Effector memory CD8-positive, alpha-beta T cell (primary cell): ENCODE measurements at regions not wholly inside any gene's neighbourhood (a gene's known extent, or its start where the extent isn't known, plus 50 kb on each side); places are given as distances from the start of the nearest gene placed in this dataset.

ENCODE experiments used
- ATAC-seq: fragments of 150-1000 bp; cut with Tn5 transposase; replicated peaks from 2 replicates; pipeline ENCODE4 v1.10.0; 2021; ENCODE audit warnings: mild to moderate bottlenecking, moderate library complexity
- DNase-seq, 3 experiments: peaks; one replicate each; pipeline ENCODE4 v3.0.0; 2021
- H3K27ac Mint-ChIP-seq, 2 donors: one replicate each; pipeline ENCODE4 v1.8.0; 2022; ENCODE audit warnings: mild to moderate bottlenecking in 2 of 2, mixed read lengths in 2 of 2, moderate library complexity in 2 of 2
- H3K27me3 Mint-ChIP-seq, 2 donors: one replicate each; pipeline ENCODE4 v1.8.0; 2022; ENCODE audit warnings: mixed read lengths in 2 of 2
- H3K36me3 Mint-ChIP-seq: one replicate; pipeline ENCODE4 v1.8.0; 2022; ENCODE audit warnings: mild to moderate bottlenecking, moderate library complexity, mixed read lengths; ENCODE audit not compliant: insufficient read depth
- H3K4me1 Mint-ChIP-seq, 2 donors: one replicate each; pipeline ENCODE4 v1.8.0; 2022; ENCODE audit warnings: low read depth in 2 of 2, mixed read lengths in 2 of 2
- H3K4me3 Mint-ChIP-seq, 2 donors: one replicate each; pipeline ENCODE4 v1.8.0; 2022; ENCODE audit warnings: mild to moderate bottlenecking in 2 of 2, mixed read lengths in 2 of 2, moderate library complexity in 2 of 2
- H3K9me3 Mint-ChIP-seq, 2 donors: one replicate each; pipeline ENCODE4 v1.8.0; 2022; ENCODE audit warnings: mixed read lengths in 2 of 2

GRCh38 chr1:81151206-81151605, 649.5 kb upstream of the ADGRL2 start:
- ATAC-seq (no peak), DNase-seq (no peak)
- H3K27me3 Mint-ChIP-seq: no peaks in the 10 kb centered on the region
- no peak overlapping the region for H3K27ac Mint-ChIP-seq
- no peaks in the 10 kb centered on the region for H3K36me3 Mint-ChIP-seq
- H3K9me3 Mint-ChIP-seq: peaks cover 13 to 14% of the 10 kb centered on the region in 2 donors
- no peak overlapping the region for H3K4me3 Mint-ChIP-seq
- no peaks in the 10 kb centered on the region for H3K4me1 Mint-ChIP-seq

GRCh38 chr1:81149649-81150325, 650.9 kb upstream of the ADGRL2 start:
- Mint-ChIP-seq H3K9me3 (peaks cover 13 to 14% of the 10 kb centered on the region in 2 donors), H3K27me3 (no peaks in the 10 kb centered on the region), H3K4me1 (no peaks in the 10 kb centered on the region), H3K36me3 (no peaks in the 10 kb centered on the region), H3K27ac (no peak overlapping the region), H3K4me3 (no peak overlapping the region)
- DNase-seq (no peak), ATAC-seq (no peak)

- Mint-ChIP-seq H3K27ac (no peak overlapping the region), H3K36me3 (no peaks in the 10 kb centered on the region), H3K27me3 (no peaks in the 10 kb centered on the region), H3K4me1 (no peaks in the 10 kb centered on the region), H3K4me3 (no peak overlapping the region), H3K9me3 (peaks cover 5 to 7% of the 10 kb centered on the region in 2 donors)
- ATAC-seq (no peak), DNase-seq (no peak)
Observed at GRCh38 chr1:81144240-81144825, 656.4 kb upstream of the ADGRL2 start.

GRCh38 chr1:81142099-81142826, 658.5 kb upstream of the ADGRL2 start:
- H3K4me1 Mint-ChIP-seq: no peaks in the 10 kb centered on the region
- no peaks in the 10 kb centered on the region for H3K27me3 Mint-ChIP-seq
- DNase-seq: no peak
- no peak overlapping the region for H3K4me3 Mint-ChIP-seq
- no peak for ATAC-seq
- no peaks in the 10 kb centered on the region for H3K36me3 Mint-ChIP-seq
- peaks cover 0 to 2% of the 10 kb centered on the region in 2 donors for H3K9me3 Mint-ChIP-seq
- H3K27ac Mint-ChIP-seq: no peak overlapping the region

- ATAC-seq (no peak), DNase-seq (no peak)
- Mint-ChIP-seq H3K9me3 (peaks cover 0 to 4% of the 10 kb centered on the region in 2 donors), H3K27me3 (no peaks in the 10 kb centered on the region), H3K27ac (no peak overlapping the region), H3K4me1 (no peaks in the 10 kb centered on the region), H3K36me3 (no peaks in the 10 kb centered on the region), H3K4me3 (no peak overlapping the region)
Observed at GRCh38 chr1:81135524-81135923, 665.2 kb upstream of the ADGRL2 start.

GRCh38 chr1:81129776-81130175, 671.0 kb upstream of the ADGRL2 start:
- Mint-ChIP-seq H3K4me1 (no peaks in the 10 kb centered on the region), H3K36me3 (no peaks in the 10 kb centered on the region), H3K27me3 (no peaks in the 10 kb centered on the region), H3K9me3 (peaks cover 7 to 10% of the 10 kb centered on the region in 2 donors), H3K27ac (no peak overlapping the region), H3K4me3 (no peak overlapping the region)
- ATAC-seq (no peak), DNase-seq (no peak)

GRCh38 chr1:81129366-81129765, 671.4 kb upstream of the ADGRL2 start:
- ATAC-seq (no peak), DNase-seq (no peak)
- Mint-ChIP-seq H3K27me3 (no peaks in the 10 kb centered on the region), H3K27ac (no peak overlapping the region), H3K36me3 (no peaks in the 10 kb centered on the region), H3K4me1 (no peaks in the 10 kb centered on the region), H3K4me3 (no peak overlapping the region), H3K9me3 (peaks cover 7 to 10% of the 10 kb centered on the region in 2 donors)

- Mint-ChIP-seq H3K36me3 (no peaks in the 10 kb centered on the region), H3K4me1 (no peaks in the 10 kb centered on the region), H3K4me3 (no peak overlapping the region), H3K27ac (no peak overlapping the region), H3K9me3 (peaks cover 7 to 10% of the 10 kb centered on the region in 2 donors), H3K27me3 (no peaks in the 10 kb centered on the region)
- ATAC-seq (no peak), DNase-seq (no peak)
Observed at GRCh38 chr1:81128079-81128478, 672.7 kb upstream of the ADGRL2 start.

GRCh38 chr1:81126989-81127581, 673.6 kb upstream of the ADGRL2 start:
- H3K36me3 Mint-ChIP-seq: no peaks in the 10 kb centered on the region
- no peak overlapping the region for H3K27ac Mint-ChIP-seq
- DNase-seq (no peak), ATAC-seq (no peak)
- H3K4me1 Mint-ChIP-seq: no peaks in the 10 kb centered on the region
- no peak overlapping the region for H3K4me3 Mint-ChIP-seq
- no peaks in the 10 kb centered on the region for H3K27me3 Mint-ChIP-seq
- peaks cover 7 to 12% of the 10 kb centered on the region in 2 donors for H3K9me3 Mint-ChIP-seq

GRCh38 chr1:81125672-81126071, 675.1 kb upstream of the ADGRL2 start:
- no peak for ATAC-seq
- H3K4me1 Mint-ChIP-seq: no peaks in the 10 kb centered on the region
- H3K36me3 Mint-ChIP-seq: no peaks in the 10 kb centered on the region
- peaks cover 7 to 12% of the 10 kb centered on the region in 2 donors for H3K9me3 Mint-ChIP-seq
- DNase-seq: no peak
- H3K27me3 Mint-ChIP-seq: no peaks in the 10 kb centered on the region
- no peak overlapping the region for H3K4me3 Mint-ChIP-seq
- H3K27ac Mint-ChIP-seq: no peak overlapping the region

- no peaks in the 10 kb centered on the region for H3K4me1 Mint-ChIP-seq
- H3K36me3 Mint-ChIP-seq: no peaks in the 10 kb centered on the region
- H3K27me3 Mint-ChIP-seq: no peaks in the 10 kb centered on the region
- no peak overlapping the region for H3K27ac Mint-ChIP-seq
- peaks cover 0 to 5% of the 10 kb centered on the region in 2 donors for H3K9me3 Mint-ChIP-seq
- no peak for DNase-seq
- no peak overlapping the region for H3K4me3 Mint-ChIP-seq
- ATAC-seq: no peak
Observed at GRCh38 chr1:81121306-81121705, 679.4 kb upstream of the ADGRL2 start.

- no peaks in the 10 kb centered on the region for H3K4me1 Mint-ChIP-seq
- no peak overlapping the region for H3K4me3 Mint-ChIP-seq
- H3K36me3 Mint-ChIP-seq: no peaks in the 10 kb centered on the region
- ATAC-seq (no peak), DNase-seq (no peak)
- no peak overlapping the region for H3K27ac Mint-ChIP-seq
- H3K27me3 Mint-ChIP-seq: no peaks in the 10 kb centered on the region
- peaks cover 1 to 8% of the 10 kb centered on the region in 2 donors for H3K9me3 Mint-ChIP-seq
Observed at GRCh38 chr1:81119319-81119718, 681.4 kb upstream of the ADGRL2 start.

GRCh38 chr1:81118550-81118949, 682.2 kb upstream of the ADGRL2 start:
- Mint-ChIP-seq H3K4me1 (no peaks in the 10 kb centered on the region), H3K27me3 (no peaks in the 10 kb centered on the region), H3K4me3 (no peak overlapping the region), H3K36me3 (no peaks in the 10 kb centered on the region), H3K9me3 (peaks cover 8% of the 10 kb centered on the region in 2 donors), H3K27ac (no peak overlapping the region)
- no peak for ATAC-seq
- no peak for DNase-seq
